ENCODE measurements at regions not wholly inside any gene's neighbourhood (a gene's known extent, or its start where the extent isn't known, plus 50 kb on each side); places are given as distances from the start of the nearest gene placed in this dataset.

DNA sequence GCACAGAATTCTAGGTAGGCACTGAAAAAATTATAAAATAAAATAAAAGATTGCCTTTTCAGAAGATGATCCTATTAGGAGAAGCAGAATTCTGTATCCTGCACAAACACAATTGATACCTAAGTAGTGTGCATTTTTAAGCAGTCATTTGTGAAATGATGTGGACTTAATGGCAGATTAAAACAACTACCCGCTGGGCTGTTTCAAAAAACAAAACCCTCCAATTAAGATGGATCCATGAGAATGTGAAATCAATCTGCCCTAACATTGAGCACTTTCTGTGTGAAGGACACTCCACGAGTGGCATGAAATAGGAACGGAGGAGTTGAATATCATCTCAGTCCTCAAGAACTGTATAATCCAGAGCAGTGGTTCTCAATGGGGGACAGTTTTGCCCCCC is 1012.8 kb upstream of the EEF2KMT start:
- TF ChIP-seq, protein P1, sequence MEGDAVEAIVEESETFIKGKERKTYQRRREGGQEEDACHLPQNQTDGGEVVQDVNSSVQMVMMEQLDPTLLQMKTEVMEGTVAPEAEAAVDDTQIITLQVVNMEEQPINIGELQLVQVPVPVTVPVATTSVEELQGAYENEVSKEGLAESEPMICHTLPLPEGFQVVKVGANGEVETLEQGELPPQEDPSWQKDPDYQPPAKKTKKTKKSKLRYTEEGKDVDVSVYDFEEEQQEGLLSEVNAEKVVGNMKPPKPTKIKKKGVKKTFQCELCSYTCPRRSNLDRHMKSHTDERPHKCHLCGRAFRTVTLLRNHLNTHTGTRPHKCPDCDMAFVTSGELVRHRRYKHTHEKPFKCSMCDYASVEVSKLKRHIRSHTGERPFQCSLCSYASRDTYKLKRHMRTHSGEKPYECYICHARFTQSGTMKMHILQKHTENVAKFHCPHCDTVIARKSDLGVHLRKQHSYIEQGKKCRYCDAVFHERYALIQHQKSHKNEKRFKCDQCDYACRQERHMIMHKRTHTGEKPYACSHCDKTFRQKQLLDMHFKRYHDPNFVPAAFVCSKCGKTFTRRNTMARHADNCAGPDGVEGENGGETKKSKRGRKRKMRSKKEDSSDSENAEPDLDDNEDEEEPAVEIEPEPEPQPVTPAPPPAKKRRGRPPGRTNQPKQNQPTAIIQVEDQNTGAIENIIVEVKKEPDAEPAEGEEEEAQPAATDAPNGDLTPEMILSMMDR (conservative IDR thresholded peaks at IDR 0.05; ENCODE audit: low read depth, low read length): no peak

DNA sequence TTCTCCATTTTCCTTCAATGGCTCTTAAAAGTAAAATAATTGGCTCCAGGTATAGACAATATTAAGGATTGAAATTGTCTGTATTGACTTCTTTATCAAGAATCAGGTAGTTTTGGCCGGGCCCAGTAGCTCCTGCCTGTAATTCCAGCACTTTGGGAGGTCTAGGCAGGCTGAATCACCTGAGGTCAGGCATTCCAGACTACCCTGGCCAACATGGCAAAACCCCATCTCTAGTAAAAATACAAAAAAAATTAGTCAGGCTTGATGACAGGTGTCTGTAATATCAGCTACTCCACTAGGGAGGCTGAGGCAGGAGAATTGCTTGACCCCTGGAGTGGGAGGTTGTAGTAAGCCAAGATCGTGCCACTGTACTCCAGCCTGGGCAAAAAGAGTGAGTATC is 1008.5 kb upstream of the EEF2KMT start:
- TF ChIP-seq, protein P1 (conservative IDR thresholded peaks at IDR 0.05; ENCODE audit: low read depth, low read length): no peak
- no peak overlapping the region for H3K4me3 ChIP-seq (ENCODE audit: low read depth, low read length)
- DNase-seq (ENCODE audit: low read depth): no peak

More for the DNA sequence above, 1012.8 kb upstream of the EEF2KMT start:
- no peak for DNase-seq (ENCODE audit: low read depth)
- no peak overlapping the region for H3K4me3 ChIP-seq (ENCODE audit: low read depth, low read length)

DNA sequence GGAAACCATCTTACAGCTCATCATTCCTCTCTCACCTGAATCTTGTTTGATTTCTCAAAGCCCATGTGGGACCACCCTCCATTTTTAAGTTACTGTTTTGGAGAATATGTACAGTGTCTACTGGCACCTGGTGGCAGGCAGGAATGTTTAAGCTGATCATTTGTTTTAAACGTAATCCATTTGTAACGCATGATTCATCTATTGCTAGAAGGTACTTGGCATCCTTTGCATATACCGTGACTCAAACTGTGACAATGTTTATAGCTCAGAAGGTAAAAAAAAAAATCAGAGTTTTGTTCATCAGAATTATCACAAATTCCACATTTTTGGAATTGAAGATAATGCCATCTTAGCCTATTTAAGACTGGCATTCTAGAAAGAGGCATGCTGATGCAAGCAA is 1007.5 kb upstream of the EEF2KMT start:
- no peak for DNase-seq (ENCODE audit: low read depth)
- TF ChIP-seq, protein P1 (conservative IDR thresholded peaks at IDR 0.05; ENCODE audit: low read depth, low read length): no peak
- H3K4me3 ChIP-seq (ENCODE audit: low read depth, low read length): no peak overlapping the region

DNA sequence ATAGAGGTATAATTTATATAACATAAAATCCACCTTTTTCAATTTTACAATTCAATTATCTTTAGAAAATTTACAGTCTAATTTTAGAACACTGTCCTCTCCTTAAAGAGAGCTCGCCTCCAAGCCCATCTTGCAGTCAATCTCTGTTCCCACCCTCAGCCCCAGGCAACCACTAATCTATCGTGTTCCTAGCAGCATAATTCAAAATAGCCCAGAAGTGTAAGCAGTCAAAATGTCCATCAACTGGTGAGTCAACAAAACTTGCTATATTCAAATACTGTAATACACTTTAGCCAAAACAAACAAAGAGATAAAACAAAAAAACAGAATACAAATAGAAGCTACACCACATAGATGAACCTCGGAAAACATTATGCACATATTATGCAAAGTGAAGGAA is 1006.8 kb upstream of the EEF2KMT start:
- H3K4me3 ChIP-seq (ENCODE audit: low read depth, low read length): no peak overlapping the region
- TF ChIP-seq, protein P1 (conservative IDR thresholded peaks at IDR 0.05; ENCODE audit: low read depth, low read length): no peak
- no peak for DNase-seq (ENCODE audit: low read depth)

DNA sequence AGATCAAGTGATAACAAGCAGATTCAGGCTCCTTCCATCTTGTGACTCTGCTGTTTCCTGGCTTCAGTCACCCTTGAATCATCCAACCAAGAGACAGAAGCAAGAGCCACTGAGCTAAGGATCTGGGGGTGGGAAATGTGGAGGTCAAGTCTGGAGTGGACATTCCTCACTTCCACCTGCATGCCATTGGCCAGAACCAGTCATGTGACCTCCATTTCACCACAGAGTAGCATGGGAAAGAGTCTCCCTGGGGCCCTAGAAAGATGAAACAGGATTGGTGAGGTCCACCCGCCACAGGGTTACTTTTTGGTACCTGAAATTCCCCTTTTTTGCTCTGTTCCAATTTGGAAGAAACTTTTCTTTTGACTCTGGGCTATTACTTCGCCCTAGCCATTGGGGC is 1006.0 kb upstream of the EEF2KMT start:
- H3K4me3 ChIP-seq (ENCODE audit: low read depth, low read length): no peak overlapping the region
- no peak for DNase-seq (ENCODE audit: low read depth)
- TF ChIP-seq, protein P1 (conservative IDR thresholded peaks at IDR 0.05; ENCODE audit: low read depth, low read length): no peak

DNA sequence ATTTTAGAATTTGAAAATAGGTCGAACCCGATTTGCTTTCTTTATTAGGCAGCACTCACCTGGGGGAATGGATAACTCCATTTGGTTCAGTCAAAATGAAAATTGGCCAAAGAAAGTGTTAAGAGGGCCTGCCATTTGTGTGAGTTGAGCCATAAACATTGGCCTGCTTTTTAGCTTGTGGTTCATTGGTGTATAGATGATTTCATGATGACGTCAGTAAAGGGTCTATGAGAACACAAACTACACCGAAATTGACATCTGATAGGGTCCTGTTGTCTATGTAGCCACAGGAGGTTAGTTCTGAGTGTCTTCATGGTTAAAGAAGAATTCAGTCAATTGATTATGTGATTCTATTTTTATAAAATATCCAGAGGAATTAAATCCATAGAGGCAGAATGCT is 1001.5 kb upstream of the EEF2KMT start:
- no peak overlapping the region for H3K4me3 ChIP-seq (ENCODE audit: low read depth, low read length)
- TF ChIP-seq, protein P1 (conservative IDR thresholded peaks at IDR 0.05; ENCODE audit: low read depth, low read length): no peak
- DNase-seq (ENCODE audit: low read depth): no peak

DNA sequence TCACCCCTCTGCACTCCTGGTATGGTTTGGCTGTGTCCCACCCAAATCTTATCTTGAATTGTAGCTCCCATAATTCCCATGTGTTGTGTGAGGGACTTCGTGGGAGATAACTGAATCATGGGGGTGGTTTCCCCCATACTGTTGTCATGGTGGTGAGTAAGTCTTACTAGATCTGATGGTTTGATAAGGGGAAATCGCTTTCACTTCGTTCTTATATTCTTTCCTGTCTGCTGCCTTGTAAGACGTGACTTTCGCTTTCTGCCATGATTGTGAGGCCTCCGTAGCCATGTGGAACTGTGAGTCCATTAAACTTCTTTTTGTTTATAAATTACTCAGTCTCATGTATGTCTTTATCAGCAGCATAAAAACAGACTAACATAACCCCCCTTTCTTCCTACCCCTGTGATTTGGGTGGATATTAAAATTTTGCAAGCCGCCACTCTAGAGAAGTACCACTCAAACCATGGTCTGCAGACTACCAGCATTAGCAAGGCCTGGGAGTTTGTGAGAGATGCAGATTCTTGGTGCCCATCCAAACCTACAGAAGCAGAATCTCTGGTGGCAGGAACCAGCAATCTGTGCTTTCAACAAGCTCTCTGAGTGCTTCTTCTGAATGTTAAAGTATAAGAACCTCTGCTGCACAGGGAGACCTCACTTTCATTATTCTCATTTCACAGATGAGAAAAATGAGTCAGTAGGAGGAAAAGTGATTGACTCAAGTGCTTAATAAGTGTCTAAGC is 999.5 kb upstream of the EEF2KMT start:
- DNase-seq (ENCODE audit: low read depth): no peak
- no peak overlapping the region for H3K4me3 ChIP-seq (ENCODE audit: low read depth, low read length)
- TF ChIP-seq, protein P1 (conservative IDR thresholded peaks at IDR 0.05; ENCODE audit: low read depth, low read length): no peak
